Left lung (tissue), 4 donors: ENCODE measurements at regions not wholly inside any gene's neighbourhood (a gene's known extent, or its start where the extent isn't known, plus 50 kb on each side); places are given as distances from the start of the nearest gene placed in this dataset.

Source experiments
- ATAC-seq: fragments of 200-7000 bp; cut with Tn5 transposase; one replicate; pipeline ENCODE4 v1.9.1; 2020; ENCODE audit warnings: moderate library complexity
- DNase-seq, 4 donors: peaks; one replicate each; pipeline ENCODE4 v3.0.0-alpha.2; 2013 to 2020
- H3K27ac ChIP-seq, 2 donors: fragments of 200-600 bp; sonication (generic) in 1 of 2; one replicate each; pipeline versions ENCODE4 v1.5.0 to v1.8.0; 2020 to 2021
- H3K27me3 ChIP-seq, 2 donors: fragments of 200-600 bp; sonication (generic) in 1 of 2; one replicate each; pipeline versions ENCODE4 v1.5.0 to v1.8.0; 2020 to 2021
- H3K36me3 ChIP-seq, 2 donors: fragments of 200-600 bp; sonication (generic) in 1 of 2; one replicate each; pipeline versions ENCODE4 v1.5.0 to v1.8.0; 2020 to 2021
- H3K4me1 ChIP-seq, 2 donors: fragments of 200-600 bp; one replicate each; pipeline ENCODE4 v1.8.0; 2021
- H3K4me3 ChIP-seq, 2 donors: fragments of 200-600 bp; sonication (generic) in 1 of 2; one replicate each; pipeline versions ENCODE4 v1.5.0 to v1.8.0; 2020 to 2021; ENCODE audit warnings: mild to moderate bottlenecking in 1 of 2
- H3K9me3 ChIP-seq, 2 donors: fragments of 200-600 bp; sonication (generic) in 1 of 2; one replicate each; pipeline versions ENCODE4 v1.5.0 to v1.8.0; 2020 to 2021
- intact Hi-C, 2 donors: fragments of 100-400 bp; cut with DNase I; formaldehyde crosslinking; loops; one replicate each; pipeline versions ENCODE4 v1.11.2 to v1.14.2; 2022
- TF ChIP-seq, protein P1 (sequence below), 2 donors: fragments of 200-600 bp; sonication (generic) in 1 of 2; IDR thresholded peaks; one replicate each; pipeline versions ENCODE4 v1.5.0 to v1.8.0; 2021; ENCODE audit warnings: antibody characterized with exemption in 2 of 2
- donor health status: DM: no; HTN: yes; CAD: no.
- donor health status: DM: no; HTN: no; CAD: no.

DNA sequence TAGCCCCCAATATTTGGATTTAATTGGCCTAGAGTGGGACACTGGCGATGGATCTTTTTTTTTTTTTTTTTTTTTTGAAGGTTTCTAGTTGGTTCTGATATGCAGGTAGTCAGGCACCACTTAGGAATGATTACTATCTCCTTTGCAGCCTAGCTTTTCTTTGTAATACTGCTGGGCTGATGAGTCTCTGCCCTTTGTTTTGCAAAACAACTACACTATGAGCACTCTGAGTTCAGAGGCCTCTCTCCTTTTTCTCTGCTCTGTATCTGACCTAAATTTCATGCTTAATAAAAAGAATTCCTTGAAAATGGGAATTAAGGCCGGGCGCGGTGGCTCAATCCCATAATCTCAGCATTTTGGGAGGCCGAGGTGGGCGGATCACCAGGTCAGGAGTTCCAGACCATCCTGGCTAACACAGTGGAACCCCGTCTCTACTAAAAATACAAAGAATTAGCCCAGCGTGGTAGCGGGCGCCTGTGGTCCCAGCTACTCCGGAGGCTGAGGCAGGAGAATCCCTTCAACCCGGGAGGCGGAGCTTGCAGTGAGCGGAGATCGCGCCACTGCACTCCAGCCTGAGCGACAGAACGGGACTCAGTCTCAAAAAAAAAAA is 1312.3 kb downstream of the FAM181B start:
- DNase-seq = no peak

DNA sequence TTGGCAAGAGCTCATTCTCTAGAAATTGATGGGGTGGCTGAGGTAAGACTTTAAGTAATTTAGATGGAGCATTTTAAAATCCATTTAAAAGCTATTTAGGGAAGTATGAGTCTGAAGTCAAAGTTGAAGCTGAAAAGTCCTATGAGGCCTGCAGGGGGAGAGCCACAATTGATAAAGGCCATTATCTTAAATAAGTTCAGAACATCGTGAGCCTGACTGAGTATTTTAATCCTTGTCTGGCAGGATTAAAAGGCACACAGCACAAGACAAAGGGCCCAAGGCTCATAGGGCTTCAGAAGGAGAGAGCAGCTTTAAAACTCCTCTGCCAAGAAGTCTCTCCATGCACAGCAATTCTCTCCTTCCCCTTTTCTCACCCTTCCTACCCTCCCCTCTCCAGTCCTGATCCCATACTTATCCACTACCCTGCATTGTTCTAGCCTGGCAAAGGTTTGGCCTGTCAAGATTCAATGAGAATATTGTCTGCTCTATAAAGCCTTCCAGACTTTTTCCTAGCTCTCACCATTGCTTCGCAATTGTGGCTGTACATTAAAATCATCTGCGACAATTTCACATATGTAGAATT is 1312.9 kb downstream of the FAM181B start:
- TF ChIP-seq, protein P1, sequence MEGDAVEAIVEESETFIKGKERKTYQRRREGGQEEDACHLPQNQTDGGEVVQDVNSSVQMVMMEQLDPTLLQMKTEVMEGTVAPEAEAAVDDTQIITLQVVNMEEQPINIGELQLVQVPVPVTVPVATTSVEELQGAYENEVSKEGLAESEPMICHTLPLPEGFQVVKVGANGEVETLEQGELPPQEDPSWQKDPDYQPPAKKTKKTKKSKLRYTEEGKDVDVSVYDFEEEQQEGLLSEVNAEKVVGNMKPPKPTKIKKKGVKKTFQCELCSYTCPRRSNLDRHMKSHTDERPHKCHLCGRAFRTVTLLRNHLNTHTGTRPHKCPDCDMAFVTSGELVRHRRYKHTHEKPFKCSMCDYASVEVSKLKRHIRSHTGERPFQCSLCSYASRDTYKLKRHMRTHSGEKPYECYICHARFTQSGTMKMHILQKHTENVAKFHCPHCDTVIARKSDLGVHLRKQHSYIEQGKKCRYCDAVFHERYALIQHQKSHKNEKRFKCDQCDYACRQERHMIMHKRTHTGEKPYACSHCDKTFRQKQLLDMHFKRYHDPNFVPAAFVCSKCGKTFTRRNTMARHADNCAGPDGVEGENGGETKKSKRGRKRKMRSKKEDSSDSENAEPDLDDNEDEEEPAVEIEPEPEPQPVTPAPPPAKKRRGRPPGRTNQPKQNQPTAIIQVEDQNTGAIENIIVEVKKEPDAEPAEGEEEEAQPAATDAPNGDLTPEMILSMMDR (IDR thresholded peaks at IDR 0.05) = no peak
- Histone ChIP-seq H3K4me3 (no peak overlapping the region), H3K27me3 (no peaks in the 10 kb centered on the region), H3K4me1 (no peaks in the 10 kb centered on the region), H3K36me3 (no peaks in the 10 kb centered on the region), H3K27ac (no peak overlapping the region), H3K9me3 (peaks cover 0 to 1% of the 10 kb centered on the region in 2 donors)
- DNase-seq (no peak), ATAC-seq (no peak)
- intact Hi-C loops = no loop called here

More for the DNA sequence above, 1312.3 kb downstream of the FAM181B start:
- Histone ChIP-seq H3K36me3 (no peaks in the 10 kb centered on the region), H3K27me3 (no peaks in the 10 kb centered on the region), H3K27ac (no peak overlapping the region), H3K4me1 (no peaks in the 10 kb centered on the region), H3K9me3 (peaks cover 0 to 1% of the 10 kb centered on the region in 2 donors), H3K4me3 (no peak overlapping the region)
- intact Hi-C loops = no loop called here
- ATAC-seq = no peak
- TF ChIP-seq, protein P1 (IDR thresholded peaks at IDR 0.05) = no peak

- ATAC-seq (no peak), DNase-seq (no peak)
- Histone ChIP-seq H3K9me3 (no peaks in the 10 kb centered on the region), H3K36me3 (no peaks in the 10 kb centered on the region), H3K27ac (no peak overlapping the region), H3K4me3 (no peak overlapping the region), H3K4me1 (no peaks in the 10 kb centered on the region), H3K27me3 (no peaks in the 10 kb centered on the region)
- TF ChIP-seq, protein P1 (IDR thresholded peaks at IDR 0.05) = no peak
- intact Hi-C loops = no loop called here
Observed at GRCh38 chr11:81397316-81397715, 1336.3 kb downstream of the FAM181B start.

GRCh38 chr11:81394311-81394710 is 1339.4 kb downstream of the FAM181B start:
- H3K27ac ChIP-seq = no peak overlapping the region
- TF ChIP-seq, protein P1 (IDR thresholded peaks at IDR 0.05) = no peak

GRCh38 chr11:81388326-81388725 is 1345.3 kb downstream of the FAM181B start:
- no peak for DNase-seq
- Histone ChIP-seq H3K36me3 (no peaks in the 10 kb centered on the region), H3K4me1 (no peaks in the 10 kb centered on the region), H3K27me3 (no peaks in the 10 kb centered on the region), H3K9me3 (peaks cover 0 to 10% of the 10 kb centered on the region in 2 donors), H3K27ac (no peak overlapping the region), H3K4me3 (no peak overlapping the region)
- ATAC-seq = no peak
- intact Hi-C loops = no loop called here
- TF ChIP-seq, protein P1 (IDR thresholded peaks at IDR 0.05) = no peak

More at GRCh38 chr11:81394311-81394710, 1339.4 kb downstream of the FAM181B start:
- Histone ChIP-seq H3K4me1 (no peaks in the 10 kb centered on the region), H3K27me3 (no peaks in the 10 kb centered on the region), H3K36me3 (no peaks in the 10 kb centered on the region), H3K9me3 (no peaks in the 10 kb centered on the region), H3K4me3 (no peak overlapping the region)
- intact Hi-C loops = no loop called here
- DNase-seq = no peak
- no peak for ATAC-seq
